ENCODE measurements at regions not wholly inside any gene's neighbourhood (a gene's known extent, or its start where the extent isn't known, plus 50 kb on each side); places are given as distances from the start of the nearest gene placed in this dataset.

- Histone ChIP-seq H3K27me3 (ENCODE audit: control insufficient read depth, insufficient read depth, low read length) (no peaks in the 10 kb centered on the region), H3K36me3 (ENCODE audit: control insufficient read depth in 2 of 3, insufficient read depth in 3 of 3, low read length in 3 of 3) (no peaks in the 10 kb centered on the region), H3K9me3 (ENCODE audit: control insufficient read depth in 2 of 3, insufficient read depth in 1 of 3, low read length in 3 of 3) (no peaks in the 10 kb centered on the region), H3K9ac (ENCODE audit: low read length in 3 of 3) (no peak overlapping the region), H3K4me3 (ENCODE audit: low read length in 3 of 3) (no peak overlapping the region), H3K4me1 (ENCODE audit: control insufficient read depth in 2 of 3, insufficient read depth in 2 of 3, low read depth in 1 of 3, low read length in 3 of 3) (no peaks in the 10 kb centered on the region), H3K27ac (ENCODE audit: low read depth in 2 of 2, low read length in 2 of 2) (no peak overlapping the region)
- intact Hi-C loops (cut with DNase I) = no loop called here
- no peak for FAIRE-seq
- DNase-seq = no peak
- no peak for TF ChIP-seq CTCF (IDR thresholded peaks at IDR 0.05; ENCODE audit: borderline replicate concordance, extremely low read depth, insufficient read depth)
Measured at GRCh38 chr13:76813000-76813691, 73.1 kb downstream of the KCTD12 start.

- no peaks in the 10 kb centered on the region for H3K27me3 ChIP-seq (ENCODE audit: control insufficient read depth, insufficient read depth, low read length)
- no peaks in the 10 kb centered on the region for H3K9me3 ChIP-seq (ENCODE audit: control insufficient read depth in 2 of 3, insufficient read depth in 1 of 3, low read length in 3 of 3)
- FAIRE-seq (no peak), DNase-seq (peak in 1 of 5 donors; percentile 58)
- no peak overlapping the region for H3K4me3 ChIP-seq (ENCODE audit: low read length in 3 of 3)
- intact Hi-C loops (cut with DNase I) = no loop called here
- H3K9ac ChIP-seq (ENCODE audit: low read length in 3 of 3) = no peak overlapping the region
- no peaks in the 10 kb centered on the region for H3K36me3 ChIP-seq (ENCODE audit: control insufficient read depth in 2 of 3, insufficient read depth in 3 of 3, low read length in 3 of 3)
- no peak overlapping the region for H3K27ac ChIP-seq (ENCODE audit: low read depth in 2 of 2, low read length in 2 of 2)
- no peaks in the 10 kb centered on the region for H3K4me1 ChIP-seq (ENCODE audit: control insufficient read depth in 2 of 3, insufficient read depth in 2 of 3, low read depth in 1 of 3, low read length in 3 of 3)
- TF ChIP-seq CTCF (IDR thresholded peaks at IDR 0.05; ENCODE audit: borderline replicate concordance, extremely low read depth, insufficient read depth) = no peak
Measured at GRCh38 chr13:76812206-76812897, 73.9 kb downstream of the KCTD12 start.

GRCh38 chr13:76809389-76809788 is 76.8 kb downstream of the KCTD12 start:
- no peak for TF ChIP-seq CTCF (IDR thresholded peaks at IDR 0.05; ENCODE audit: borderline replicate concordance, extremely low read depth, insufficient read depth)

More at GRCh38 chr13:76809389-76809788, 76.8 kb downstream of the KCTD12 start:
- H3K9ac ChIP-seq (ENCODE audit: low read length in 3 of 3) = no peak overlapping the region
- no peaks in the 10 kb centered on the region for H3K27me3 ChIP-seq (ENCODE audit: control insufficient read depth, insufficient read depth, low read length)
- H3K36me3 ChIP-seq (ENCODE audit: control insufficient read depth in 2 of 3, insufficient read depth in 3 of 3, low read length in 3 of 3) = no peaks in the 10 kb centered on the region
- no peaks in the 10 kb centered on the region for H3K9me3 ChIP-seq (ENCODE audit: control insufficient read depth in 2 of 3, insufficient read depth in 1 of 3, low read length in 3 of 3)
- H3K27ac ChIP-seq (ENCODE audit: low read depth in 2 of 2, low read length in 2 of 2) = no peak overlapping the region
- intact Hi-C loops (cut with DNase I) = no loop called here
- no peak for FAIRE-seq
- H3K4me3 ChIP-seq (ENCODE audit: low read length in 3 of 3) = no peak overlapping the region
- no peak for DNase-seq
- no peaks in the 10 kb centered on the region for H3K4me1 ChIP-seq (ENCODE audit: control insufficient read depth in 2 of 3, insufficient read depth in 2 of 3, low read depth in 1 of 3, low read length in 3 of 3)

Data from kidney (tissue), 13 donors.